SK-N-MC (cell line): ENCODE measurements at regions not wholly inside any gene's neighbourhood (a gene's known extent, or its start where the extent isn't known, plus 50 kb on each side); places are given as distances from the start of the nearest gene placed in this dataset.

Source experiments
- EZH2 ChIP-seq: fragments of 200-600 bp; sonication (generic); IDR thresholded peaks from one replicate; pipeline ENCODE4 v1.6.1; 2017; ENCODE audit warnings: antibody characterized with exemption
- POLR2AphosphoS5 ChIP-seq: IDR thresholded peaks from 2 replicates; pipeline ENCODE4 v1.6.1; 2012; ENCODE audit warnings: mild to moderate bottlenecking, low read depth, low read length, borderline replicate concordance

DNA sequence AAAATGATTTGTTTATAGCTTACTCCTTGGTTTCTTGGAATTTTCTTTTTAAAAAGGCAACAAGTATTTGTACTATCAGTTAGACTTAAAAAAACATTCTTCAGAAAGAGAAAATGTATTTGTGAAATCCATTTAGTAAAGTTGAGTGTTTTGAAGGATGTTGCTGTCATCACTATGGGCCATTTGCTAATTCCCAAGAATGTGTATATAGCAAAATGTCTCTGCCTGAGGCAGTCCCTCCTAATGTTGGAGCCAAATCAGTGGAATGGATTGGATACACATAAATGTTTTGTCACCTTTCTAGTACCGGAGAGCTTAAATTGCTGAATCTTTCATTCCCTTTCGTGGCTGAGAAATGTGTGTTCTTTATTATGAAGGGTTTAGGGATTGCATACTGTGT, 890.2 kb upstream of the ZEB2 start:
- peak; percentile 39; the same call in 1 of the 2 replicates for TF ChIP-seq POLR2AphosphoS5
- no peak for TF ChIP-seq EZH2
